Activated CD4-positive, alpha-beta memory T cell treated with anti-CD3 and anti-CD28 coated beads, Interleukin-2, amount 10 ng/mL, durations not matched to agents 7 days and 5 days (primary cell): ENCODE measurements at regions not wholly inside any gene's neighbourhood (a gene's known extent, or its start where the extent isn't known, plus 50 kb on each side); places are given as distances from the start of the nearest gene placed in this dataset.

Source experiments
- CTCF ChIA-PET: fragments of 350-600 bp; sonication (Branson Sonifier 250); formaldehyde crosslinking; loops from one replicate; lab custom pipeline; 2021; ENCODE audit warnings: antibody characterized with exemption, inconsistent platforms; lab: Charles Lee
- POLR2A ChIA-PET: fragments of 350-600 bp; sonication (Branson Sonifier 250); formaldehyde crosslinking; loops from one replicate; lab custom pipeline; 2021; ENCODE audit warnings: antibody characterized with exemption; lab: Charles Lee
- DNase-seq: peaks from one replicate; pipeline ENCODE4 v3.0.0-alpha.2; 2020
- H3K27ac Mint-ChIP-seq: one replicate; pipeline ENCODE4 v1.8.0; 2021; ENCODE audit warnings: mild to moderate bottlenecking, mixed read lengths
- H3K27me3 Mint-ChIP-seq: one replicate; pipeline ENCODE4 v1.8.0; 2021; ENCODE audit warnings: mixed read lengths
- H3K36me3 Mint-ChIP-seq: one replicate; pipeline ENCODE4 v1.8.0; 2021; ENCODE audit warnings: low read depth, mixed read lengths
- H3K4me1 Mint-ChIP-seq: one replicate; pipeline ENCODE4 v1.8.0; 2021; ENCODE audit warnings: mixed read lengths
- H3K4me3 Mint-ChIP-seq: one replicate; pipeline ENCODE4 v1.8.0; 2021; ENCODE audit warnings: mild to moderate bottlenecking, mixed read lengths
- H3K9me3 Mint-ChIP-seq: one replicate; pipeline ENCODE4 v1.8.0; 2021; ENCODE audit warnings: mixed read lengths

DNA sequence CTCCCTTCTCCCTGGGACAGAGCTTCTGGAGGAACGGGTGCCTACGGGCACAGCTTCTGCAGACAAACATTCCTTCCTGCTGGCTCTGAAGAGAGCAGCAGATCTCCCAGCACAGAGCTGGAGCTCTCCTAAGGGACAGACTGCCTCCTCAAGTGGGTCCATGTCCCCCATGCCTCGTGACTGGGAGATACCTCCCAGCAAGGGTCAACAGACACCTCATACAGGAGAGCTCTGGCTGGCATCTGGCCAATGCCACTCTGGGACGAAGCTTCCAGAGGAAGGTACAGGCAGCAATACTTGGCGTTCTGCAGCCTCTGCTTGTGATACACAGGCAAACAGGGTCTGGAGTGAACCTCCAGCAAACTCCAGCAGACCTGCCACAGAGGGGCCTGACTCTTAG is 227.9 kb downstream of the SPATA31D1 start:
- DNase-seq, result no peak
- no peak overlapping the region for H3K27ac Mint-ChIP-seq
- no peaks in the 10 kb centered on the region for H3K27me3 Mint-ChIP-seq
- no peaks in the 10 kb centered on the region for H3K4me1 Mint-ChIP-seq
- no peaks in the 10 kb centered on the region for H3K36me3 Mint-ChIP-seq
- POLR2A ChIA-PET, result no interaction called here
- no peak overlapping the region for H3K4me3 Mint-ChIP-seq
- peaks cover 15% of the 10 kb centered on the region for H3K9me3 Mint-ChIP-seq
- CTCF ChIA-PET, result no interaction called here

DNA sequence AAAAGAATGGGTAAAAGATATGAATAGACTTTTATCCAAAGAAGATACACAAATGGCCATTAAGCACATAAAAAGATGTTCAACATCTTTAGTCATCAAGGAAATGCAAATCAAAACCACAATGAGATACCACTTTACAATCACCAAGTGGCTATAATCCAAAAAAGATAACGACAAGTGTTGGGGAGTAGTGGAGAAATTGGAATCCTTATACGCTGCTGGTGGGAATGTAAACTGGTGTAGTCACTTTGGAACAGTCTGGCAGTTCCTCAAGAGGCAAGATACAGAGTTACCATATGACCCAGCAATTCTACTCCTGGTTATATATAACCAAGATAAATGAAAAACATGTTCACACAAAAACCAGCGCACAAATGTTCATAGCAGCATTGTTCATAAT is 234.9 kb downstream of the SPATA31D1 start:
- H3K9me3 Mint-ChIP-seq, result peaks cover 8% of the 10 kb centered on the region
- H3K4me3 Mint-ChIP-seq, result no peak overlapping the region

DNA sequence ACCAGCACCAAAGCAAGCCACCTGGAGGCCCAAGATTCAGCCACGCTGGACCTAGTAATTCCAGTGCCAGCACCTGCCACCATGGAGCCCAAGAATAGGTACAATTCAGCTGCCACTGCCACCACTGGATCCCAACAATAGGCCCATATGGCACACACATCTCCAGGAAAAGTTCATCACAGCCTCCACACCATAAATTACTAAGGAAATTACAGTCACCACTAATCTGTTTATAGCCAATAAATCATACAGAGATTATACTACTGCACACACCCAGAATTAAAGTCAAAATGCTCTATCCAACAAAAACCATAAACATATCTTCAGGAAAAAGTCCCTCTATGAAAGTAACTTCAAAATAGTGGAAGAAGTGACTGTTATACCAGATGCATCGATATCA is 242.8 kb downstream of the SPATA31D1 start:
- CTCF ChIA-PET, result no interaction called here
- Mint-ChIP-seq H3K27ac (no peak overlapping the region), H3K27me3 (no peaks in the 10 kb centered on the region)

More for the DNA sequence above, 234.9 kb downstream of the SPATA31D1 start:
- Mint-ChIP-seq H3K27ac (no peak overlapping the region), H3K4me1 (no peaks in the 10 kb centered on the region), H3K36me3 (no peaks in the 10 kb centered on the region), H3K27me3 (no peaks in the 10 kb centered on the region)
- ChIA-PET POLR2A (no interaction called here), CTCF (no interaction called here)
- DNase-seq, result no peak

DNA sequence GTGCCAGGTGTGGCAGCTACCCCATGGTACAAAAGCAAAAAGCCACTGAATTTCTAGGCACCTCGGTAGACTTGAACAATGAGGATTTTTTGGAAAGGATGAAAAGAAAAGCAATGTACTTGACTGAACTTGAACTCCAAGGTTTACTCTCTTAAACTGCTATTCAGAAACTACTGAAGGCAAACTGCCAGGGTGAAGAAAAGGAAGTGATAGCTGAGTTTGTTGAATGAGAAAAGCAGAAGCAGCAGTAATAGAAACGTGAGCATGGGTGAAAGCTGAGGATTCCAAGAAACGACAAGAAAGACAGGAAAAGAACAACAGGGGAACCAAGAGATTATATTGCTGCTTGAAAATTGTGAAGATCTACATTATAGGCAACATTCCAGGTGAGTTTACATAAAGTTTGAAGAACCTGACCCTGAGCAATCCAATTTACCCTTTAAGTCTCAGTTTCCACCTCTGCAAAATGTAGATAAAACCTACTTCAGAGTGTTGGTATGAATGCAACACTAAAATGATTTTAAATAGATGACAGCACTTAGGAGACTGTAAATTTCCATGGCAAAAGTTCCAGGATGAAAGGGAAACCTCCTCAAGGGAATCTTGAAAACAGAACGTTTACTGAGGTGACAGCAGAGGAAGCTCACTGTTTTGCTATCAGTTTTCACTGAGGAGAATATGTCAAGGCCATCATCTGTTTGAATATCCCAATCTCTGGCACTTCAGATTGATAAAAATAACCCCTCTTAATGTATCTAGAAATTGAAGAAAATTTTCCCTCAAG is 245.8 kb downstream of the SPATA31D1 start:
- Mint-ChIP-seq H3K4me3 (no peak overlapping the region), H3K27me3 (no peaks in the 10 kb centered on the region), H3K4me1 (no peaks in the 10 kb centered on the region), H3K9me3 (peaks cover 13% of the 10 kb centered on the region), H3K36me3 (no peaks in the 10 kb centered on the region), H3K27ac (no peak overlapping the region)
- no peak for DNase-seq
- CTCF ChIA-PET, result no interaction called here
- POLR2A ChIA-PET, result no interaction called here

More for the DNA sequence above, 242.8 kb downstream of the SPATA31D1 start:
- H3K4me1 Mint-ChIP-seq, result no peaks in the 10 kb centered on the region
- POLR2A ChIA-PET, result no interaction called here
- no peak for DNase-seq
- no peaks in the 10 kb centered on the region for H3K36me3 Mint-ChIP-seq
- H3K9me3 Mint-ChIP-seq, result peaks cover 14% of the 10 kb centered on the region
- H3K4me3 Mint-ChIP-seq, result no peak overlapping the region

DNA sequence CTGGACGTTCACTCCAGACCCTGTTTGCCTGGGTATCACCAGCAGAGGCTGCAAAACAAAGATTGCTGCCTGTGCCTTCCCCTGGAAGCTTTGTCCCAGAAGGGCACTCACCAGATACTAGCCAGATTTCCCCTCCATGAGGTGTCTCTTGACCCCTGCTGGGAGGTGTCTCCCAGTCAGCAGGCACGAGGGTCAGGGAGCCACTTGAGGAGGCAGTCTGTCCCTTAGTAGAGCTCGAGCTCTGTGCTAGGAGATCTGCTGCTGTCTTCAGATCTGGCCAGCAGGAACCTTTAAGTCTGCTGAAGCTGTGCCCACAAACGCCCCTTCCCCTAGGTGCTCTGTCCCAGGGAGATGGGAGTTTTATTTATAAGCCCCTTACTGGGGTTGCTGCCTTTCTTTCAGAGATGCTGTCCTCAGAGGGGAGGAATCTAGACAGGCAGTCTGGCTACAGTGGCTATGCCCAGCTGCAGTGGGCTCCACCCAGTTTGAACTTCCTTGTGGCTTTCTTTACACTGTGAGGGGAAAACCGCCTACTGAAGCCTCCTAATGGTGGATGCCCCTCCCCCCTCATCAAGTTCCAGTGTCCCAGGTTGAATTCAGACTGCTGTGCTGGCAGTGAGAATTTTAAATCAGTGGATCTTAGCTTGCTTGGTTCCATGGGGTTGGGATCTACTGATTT is 253.9 kb downstream of the SPATA31D1 start:
- H3K9me3 Mint-ChIP-seq, result peaks cover 32% of the 10 kb centered on the region
- no peaks in the 10 kb centered on the region for H3K36me3 Mint-ChIP-seq
- no peak for DNase-seq
- ChIA-PET CTCF (no interaction called here), POLR2A (no interaction called here)
- no peak overlapping the region for H3K4me3 Mint-ChIP-seq
- H3K27ac Mint-ChIP-seq, result no peak overlapping the region
- H3K4me1 Mint-ChIP-seq, result no peaks in the 10 kb centered on the region
- no peaks in the 10 kb centered on the region for H3K27me3 Mint-ChIP-seq

DNA sequence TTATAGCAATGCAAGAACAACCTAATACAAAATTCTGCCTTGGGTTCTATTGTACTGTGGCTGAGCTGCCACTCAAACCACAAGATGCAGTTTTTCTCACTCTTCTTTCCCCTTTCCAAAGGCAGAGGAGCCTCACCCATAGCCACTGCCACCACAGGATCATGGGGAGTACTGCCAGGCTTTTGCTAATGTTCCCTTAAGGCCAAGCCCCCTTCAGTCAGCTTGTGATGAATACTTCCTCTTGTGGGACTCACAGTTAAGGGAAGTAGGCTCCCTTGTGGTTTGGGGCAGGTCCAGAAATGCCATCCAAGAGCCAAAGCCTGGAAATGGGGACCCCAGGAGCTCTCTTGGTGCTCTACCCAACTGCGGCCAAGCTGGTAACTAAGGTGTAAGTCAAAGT is 258.7 kb downstream of the SPATA31D1 start:
- Mint-ChIP-seq H3K27ac (no peak overlapping the region), H3K9me3 (peaks cover 3% of the 10 kb centered on the region), H3K36me3 (no peaks in the 10 kb centered on the region), H3K4me1 (no peaks in the 10 kb centered on the region), H3K27me3 (no peaks in the 10 kb centered on the region), H3K4me3 (no peak overlapping the region)
- CTCF ChIA-PET, result no interaction called here
- DNase-seq, result no peak
- POLR2A ChIA-PET, result no interaction called here

DNA sequence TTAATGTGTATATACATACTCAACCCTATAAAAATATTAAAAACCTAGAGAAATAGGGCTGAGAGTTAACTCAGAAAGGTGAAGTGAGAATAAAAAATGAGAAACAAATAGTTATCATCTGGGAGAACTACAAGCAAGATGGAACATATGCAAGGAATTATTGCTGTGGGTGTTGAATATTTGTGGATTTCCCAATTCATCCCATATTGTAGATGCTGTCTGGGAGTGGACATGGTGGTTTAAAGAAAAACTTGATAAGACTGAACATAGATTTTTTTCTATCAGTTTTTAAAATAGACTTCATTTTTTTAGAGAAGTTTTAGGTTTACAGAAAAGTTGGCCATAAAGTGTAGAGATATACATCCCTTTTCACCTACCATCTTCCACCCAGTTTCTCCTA is 263.5 kb downstream of the SPATA31D1 start:
- Mint-ChIP-seq H3K27ac (no peak overlapping the region), H3K36me3 (no peaks in the 10 kb centered on the region), H3K27me3 (no peaks in the 10 kb centered on the region), H3K9me3 (peaks cover 4% of the 10 kb centered on the region), H3K4me3 (no peak overlapping the region), H3K4me1 (no peaks in the 10 kb centered on the region)
- ChIA-PET POLR2A (no interaction called here), CTCF (no interaction called here)
- DNase-seq, result no peak

DNA sequence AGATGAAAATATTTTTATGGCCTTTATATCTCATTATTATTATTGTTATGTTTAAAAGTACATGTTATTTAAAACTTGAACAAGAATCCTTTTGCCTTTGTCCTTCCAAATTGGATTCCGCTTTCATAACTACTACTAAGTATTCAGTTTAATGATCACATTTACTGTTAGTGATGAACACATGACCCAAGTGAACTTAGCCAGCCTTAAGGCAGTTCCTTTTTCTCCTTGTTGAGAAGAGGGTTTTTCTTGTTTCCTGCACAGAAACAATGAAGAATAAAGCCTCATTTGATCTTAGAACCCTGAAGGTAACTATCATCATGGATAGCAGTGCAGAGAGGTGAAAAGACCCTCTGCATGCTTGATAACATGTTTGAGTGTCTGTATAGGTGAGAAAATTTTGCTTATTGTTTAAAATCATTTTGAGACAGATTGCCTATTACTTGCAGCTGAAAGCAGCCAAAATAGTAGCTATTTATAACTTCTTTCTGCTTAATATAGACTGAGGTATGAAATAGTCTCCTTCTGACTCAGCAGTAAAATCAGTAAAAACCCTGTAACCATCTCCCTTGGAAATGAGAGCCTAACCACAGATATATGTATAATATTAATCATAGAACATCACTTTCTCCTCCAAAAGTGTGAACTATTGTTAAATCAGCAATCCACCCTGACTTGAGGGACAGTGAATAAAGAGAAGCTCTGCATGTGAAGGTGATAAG is 266.2 kb downstream of the SPATA31D1 start:
- peaks cover 4% of the 10 kb centered on the region for H3K9me3 Mint-ChIP-seq
- H3K4me3 Mint-ChIP-seq, result no peak overlapping the region
- no peaks in the 10 kb centered on the region for H3K36me3 Mint-ChIP-seq
- DNase-seq, result no peak
- no peaks in the 10 kb centered on the region for H3K4me1 Mint-ChIP-seq
- ChIA-PET CTCF (no interaction called here), POLR2A (no interaction called here)
- no peaks in the 10 kb centered on the region for H3K27me3 Mint-ChIP-seq
- H3K27ac Mint-ChIP-seq, result no peak overlapping the region

DNA sequence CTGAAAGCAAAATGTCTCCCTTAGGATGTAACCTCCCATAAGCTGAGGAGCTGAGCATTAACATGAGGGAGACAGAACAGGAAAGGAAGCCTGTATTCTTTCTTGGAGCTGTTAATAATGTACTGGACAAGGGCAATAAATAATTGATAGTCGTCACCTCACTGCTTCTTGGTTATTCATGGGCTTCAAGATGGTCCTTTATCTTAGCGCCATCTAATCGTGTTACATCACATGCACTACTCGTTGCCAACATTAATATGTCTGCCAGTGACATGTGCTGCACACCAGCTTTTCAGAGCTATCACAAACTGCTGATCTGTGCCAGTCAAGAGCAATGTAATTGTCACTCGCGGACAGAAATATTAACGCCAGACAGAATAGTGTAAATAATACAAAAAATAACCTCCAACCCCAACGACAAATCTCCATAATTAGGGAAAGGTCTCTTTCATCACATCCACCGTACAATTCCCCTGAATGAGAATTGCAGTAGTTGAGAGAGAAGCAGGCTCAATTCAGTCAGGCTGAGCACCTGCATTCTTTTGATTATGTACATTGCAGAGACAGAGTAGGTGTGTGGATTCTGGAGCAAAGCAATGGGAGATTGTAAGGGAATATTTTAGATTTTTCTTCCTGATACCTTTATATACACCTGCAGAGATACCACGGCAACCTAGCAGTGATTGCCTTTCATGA is 267.1 kb downstream of the SPATA31D1 start:
- no peaks in the 10 kb centered on the region for H3K36me3 Mint-ChIP-seq
- no peak overlapping the region for H3K4me3 Mint-ChIP-seq
- H3K9me3 Mint-ChIP-seq, result peaks cover 4% of the 10 kb centered on the region
- no peaks in the 10 kb centered on the region for H3K4me1 Mint-ChIP-seq
- DNase-seq, result no peak
- CTCF ChIA-PET, result no interaction called here
- no peak overlapping the region for H3K27ac Mint-ChIP-seq
- no peaks in the 10 kb centered on the region for H3K27me3 Mint-ChIP-seq
- POLR2A ChIA-PET, result no interaction called here

DNA sequence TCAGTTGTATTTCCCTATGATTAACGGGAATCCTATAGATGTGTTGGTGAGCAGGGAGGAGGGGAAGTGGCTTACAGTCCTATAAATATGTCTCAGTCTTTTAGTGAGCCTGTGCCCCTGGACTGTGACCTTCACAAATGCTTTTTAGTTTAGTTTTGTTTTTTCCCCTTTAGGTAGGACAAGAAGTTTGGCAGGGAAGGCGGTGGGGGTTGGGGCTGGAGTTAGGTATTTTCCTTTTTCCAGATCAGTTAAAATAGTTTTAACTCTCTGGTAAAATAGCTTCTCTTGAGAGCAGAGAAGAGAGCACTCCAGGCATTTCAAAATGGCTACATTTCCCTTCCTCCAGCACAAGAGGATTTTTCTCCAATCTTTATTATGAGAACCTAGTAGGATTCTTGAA is 272.1 kb downstream of the SPATA31D1 start:
- peaks cover 5% of the 10 kb centered on the region for H3K9me3 Mint-ChIP-seq
- CTCF ChIA-PET, result no interaction called here
- no peak for DNase-seq
- no peaks in the 10 kb centered on the region for H3K4me1 Mint-ChIP-seq
- H3K36me3 Mint-ChIP-seq, result no peaks in the 10 kb centered on the region
- H3K27ac Mint-ChIP-seq, result no peak overlapping the region
- POLR2A ChIA-PET, result no interaction called here
- no peak overlapping the region for H3K4me3 Mint-ChIP-seq
- no peaks in the 10 kb centered on the region for H3K27me3 Mint-ChIP-seq

DNA sequence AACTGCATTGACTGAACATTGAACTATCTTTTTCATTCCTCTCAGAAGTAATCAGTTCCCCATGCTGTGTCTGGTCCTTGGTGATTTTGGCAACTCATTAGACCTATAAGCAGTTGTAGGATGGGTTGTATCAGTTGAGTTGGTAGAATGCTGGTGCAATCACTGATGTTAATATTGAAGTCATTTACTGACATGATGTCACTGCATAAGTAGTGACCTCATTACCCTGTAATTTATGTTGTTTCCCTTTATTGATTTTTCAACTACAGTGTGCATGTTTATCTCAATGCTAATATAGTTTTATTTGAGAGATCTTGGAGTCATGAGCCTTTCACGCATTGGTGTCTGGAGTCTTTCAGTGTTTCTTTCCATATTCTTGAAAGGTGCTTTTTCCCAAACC is 275.0 kb downstream of the SPATA31D1 start:
- ChIA-PET POLR2A (no interaction called here), CTCF (no interaction called here)
- Mint-ChIP-seq H3K27me3 (no peaks in the 10 kb centered on the region), H3K27ac (no peak overlapping the region), H3K4me3 (no peak overlapping the region), H3K36me3 (no peaks in the 10 kb centered on the region), H3K4me1 (no peaks in the 10 kb centered on the region), H3K9me3 (peaks cover 5% of the 10 kb centered on the region)
- DNase-seq, result no peak

DNA sequence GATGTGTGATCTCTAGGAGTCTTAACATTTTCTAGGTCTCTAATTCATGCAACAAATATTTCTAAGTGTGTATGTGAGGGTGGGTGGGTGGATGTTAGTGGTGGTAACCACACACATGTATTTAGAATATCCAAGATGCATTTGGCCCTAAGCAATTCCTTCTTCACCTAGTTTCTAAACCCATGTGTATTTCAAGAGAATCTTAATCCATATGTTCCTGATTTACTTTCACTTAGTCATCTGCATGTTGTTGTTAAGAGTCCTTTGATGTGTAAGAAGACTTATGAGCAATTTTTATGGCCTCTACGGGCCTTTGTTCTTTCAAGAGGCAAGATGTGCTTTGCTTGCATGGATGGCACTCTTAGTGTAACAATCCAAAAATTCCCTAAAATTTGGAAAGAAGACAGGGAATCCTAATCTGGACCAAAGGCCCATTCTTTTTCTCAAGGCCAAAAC is 282.6 kb downstream of the SPATA31D1 start:
- Mint-ChIP-seq H3K9me3 (peaks cover 14% of the 10 kb centered on the region), H3K36me3 (no peaks in the 10 kb centered on the region), H3K27ac (no peak overlapping the region), H3K4me1 (no peaks in the 10 kb centered on the region), H3K4me3 (no peak overlapping the region), H3K27me3 (no peaks in the 10 kb centered on the region)
- ChIA-PET CTCF (no interaction called here), POLR2A (no interaction called here)
- DNase-seq, result no peak

DNA sequence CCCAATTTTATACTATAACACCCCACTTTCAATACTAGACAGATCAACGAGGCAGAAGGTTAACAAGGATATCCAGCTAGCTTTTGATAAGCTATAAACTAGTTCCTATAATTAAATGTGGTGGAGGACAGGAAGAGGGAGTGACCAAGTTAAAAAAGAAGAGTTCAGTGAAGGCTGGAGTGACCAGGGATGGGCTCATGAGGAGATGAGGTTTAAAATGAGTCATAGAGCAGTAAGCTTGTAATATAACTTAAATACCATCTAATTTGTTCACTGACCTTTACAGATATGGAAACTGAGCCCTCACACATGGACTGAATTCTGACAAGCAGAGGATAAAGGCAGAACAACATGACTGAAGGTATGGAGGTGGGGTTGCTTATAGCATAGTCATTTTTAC is 284.5 kb downstream of the SPATA31D1 start:
- no peak overlapping the region for H3K4me3 Mint-ChIP-seq
- peaks cover 14% of the 10 kb centered on the region for H3K9me3 Mint-ChIP-seq
- no peaks in the 10 kb centered on the region for H3K27me3 Mint-ChIP-seq
- CTCF ChIA-PET, result no interaction called here
- POLR2A ChIA-PET, result no interaction called here
- no peak for DNase-seq
- no peaks in the 10 kb centered on the region for H3K36me3 Mint-ChIP-seq
- H3K4me1 Mint-ChIP-seq, result no peaks in the 10 kb centered on the region
- no peak overlapping the region for H3K27ac Mint-ChIP-seq
